ENCODE measurements at regions not wholly inside any gene's neighbourhood (a gene's known extent, or its start where the extent isn't known, plus 50 kb on each side); places are given as distances from the start of the nearest gene placed in this dataset.

- H3K36me3 ChIP-seq (ENCODE audit: control insufficient read depth, insufficient read depth, low read length), result no peaks in the 10 kb centered on the region
- peaks cover 3% of the 10 kb centered on the region for H3K27me3 ChIP-seq (ENCODE audit: control insufficient read depth, insufficient read depth, low read length)
- peaks cover 22% of the 10 kb centered on the region for H3K4me1 ChIP-seq (ENCODE audit: control insufficient read depth, insufficient read depth, low read length)
- DNase-seq, result peak in 1 of 2 donors; percentile 42
- no peak overlapping the region for H3K27ac ChIP-seq (ENCODE audit: low read length)
- H3K9me3 ChIP-seq (ENCODE audit: control insufficient read depth, low read depth, low read length), result peaks cover 5% of the 10 kb centered on the region
- H3K4me3 ChIP-seq (ENCODE audit: low read length), result no peak overlapping the region
- 38% methylated on average over 4 of the region's 17 CpGs for WGBS (ENCODE audit: insufficient coverage, low lambda C conversion rate)
Observed at GRCh38 chr6:1076531-1077459, 235.1 kb upstream of the FOXQ1 start.

GRCh38 chr6:1075880-1076279 lies 236.0 kb upstream of the FOXQ1 start:
- Histone ChIP-seq H3K4me1 (ENCODE audit: control insufficient read depth, insufficient read depth, low read length) (peaks cover 17% of the 10 kb centered on the region), H3K36me3 (ENCODE audit: control insufficient read depth, insufficient read depth, low read length) (no peaks in the 10 kb centered on the region), H3K9me3 (ENCODE audit: control insufficient read depth, low read depth, low read length) (peaks cover 5% of the 10 kb centered on the region), H3K4me3 (ENCODE audit: low read length) (no peak overlapping the region), H3K27me3 (ENCODE audit: control insufficient read depth, insufficient read depth, low read length) (peaks cover 3% of the 10 kb centered on the region), H3K27ac (ENCODE audit: low read length) (no peak overlapping the region)
- DNase-seq, result no peak
- 8% methylated on average over 2 of the region's 4 CpGs for WGBS (ENCODE audit: insufficient coverage, low lambda C conversion rate)

- no peak overlapping the region for H3K27ac ChIP-seq (ENCODE audit: low read length)
- peaks cover 12% of the 10 kb centered on the region for H3K4me1 ChIP-seq (ENCODE audit: control insufficient read depth, insufficient read depth, low read length)
- H3K4me3 ChIP-seq (ENCODE audit: low read length), result no peak overlapping the region
- H3K36me3 ChIP-seq (ENCODE audit: control insufficient read depth, insufficient read depth, low read length), result no peaks in the 10 kb centered on the region
- peaks cover 3% of the 10 kb centered on the region for H3K27me3 ChIP-seq (ENCODE audit: control insufficient read depth, insufficient read depth, low read length)
- WGBS (ENCODE audit: insufficient coverage, low lambda C conversion rate), result no CpG with 5 or more reads among the region's 4 CpGs
- H3K9me3 ChIP-seq (ENCODE audit: control insufficient read depth, low read depth, low read length), result peaks cover 2% of the 10 kb centered on the region
- peak in 1 of 2 donors; percentile 30 for DNase-seq
Observed at GRCh38 chr6:1075444-1075843, 236.5 kb upstream of the FOXQ1 start.

- no CpG with 5 or more reads among the region's 12 CpGs for WGBS (ENCODE audit: insufficient coverage, low lambda C conversion rate)
- peak in 1 of 2 donors; percentile 57 for DNase-seq
Observed at GRCh38 chr6:1070085-1070521, 241.8 kb upstream of the FOXQ1 start.

DNA sequence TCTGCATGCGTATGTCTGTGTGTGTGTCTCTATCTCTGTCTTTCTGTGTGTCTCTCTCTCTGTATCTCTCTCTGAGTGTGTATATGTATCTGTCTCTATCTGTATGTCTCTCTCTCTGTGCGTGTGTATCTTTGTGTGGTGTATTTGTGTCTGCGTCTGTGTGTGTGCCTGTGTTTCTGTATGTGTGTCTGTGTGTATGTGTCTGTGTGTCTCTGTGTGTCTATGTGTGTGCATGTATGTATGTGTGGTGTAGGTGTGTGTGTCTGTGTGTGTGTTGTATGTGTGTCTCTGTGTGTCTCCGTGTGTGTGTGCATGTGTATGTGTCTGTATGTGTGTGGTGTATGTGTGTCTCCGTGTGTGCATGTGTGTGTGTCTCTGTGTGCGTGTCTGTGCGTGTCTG lies 243.0 kb upstream of the FOXQ1 start:
- Histone ChIP-seq H3K9me3 (ENCODE audit: control insufficient read depth, low read depth, low read length) (no peaks in the 10 kb centered on the region), H3K36me3 (ENCODE audit: control insufficient read depth, insufficient read depth, low read length) (no peaks in the 10 kb centered on the region), H3K4me1 (ENCODE audit: control insufficient read depth, insufficient read depth, low read length) (peaks cover 9% of the 10 kb centered on the region), H3K27me3 (ENCODE audit: control insufficient read depth, insufficient read depth, low read length) (no peaks in the 10 kb centered on the region), H3K27ac (ENCODE audit: low read length) (no peak overlapping the region), H3K4me3 (ENCODE audit: low read length) (no peak overlapping the region)
- WGBS (ENCODE audit: insufficient coverage, low lambda C conversion rate), result no CpG with 5 or more reads among the region's 7 CpGs
- DNase-seq, result no peak

More at GRCh38 chr6:1070085-1070521, 241.8 kb upstream of the FOXQ1 start:
- H3K27me3 ChIP-seq (ENCODE audit: control insufficient read depth, insufficient read depth, low read length), result no peaks in the 10 kb centered on the region
- H3K36me3 ChIP-seq (ENCODE audit: control insufficient read depth, insufficient read depth, low read length), result no peaks in the 10 kb centered on the region
- H3K27ac ChIP-seq (ENCODE audit: low read length), result no peak overlapping the region
- H3K4me3 ChIP-seq (ENCODE audit: low read length), result no peak overlapping the region
- no peaks in the 10 kb centered on the region for H3K9me3 ChIP-seq (ENCODE audit: control insufficient read depth, low read depth, low read length)
- peaks cover 9% of the 10 kb centered on the region for H3K4me1 ChIP-seq (ENCODE audit: control insufficient read depth, insufficient read depth, low read length)

- WGBS (ENCODE audit: insufficient coverage, low lambda C conversion rate), result 33% methylated on average over 1 of the region's 7 CpGs
- peak in 1 of 2 donors; percentile 48 for DNase-seq
Observed at GRCh38 chr6:1068068-1068467, 243.8 kb upstream of the FOXQ1 start.

GRCh38 chr6:1067346-1067745 lies 244.6 kb upstream of the FOXQ1 start:
- Histone ChIP-seq H3K4me1 (ENCODE audit: control insufficient read depth, insufficient read depth, low read length) (peaks cover 9% of the 10 kb centered on the region), H3K27me3 (ENCODE audit: control insufficient read depth, insufficient read depth, low read length) (no peaks in the 10 kb centered on the region), H3K4me3 (ENCODE audit: low read length) (no peak overlapping the region), H3K36me3 (ENCODE audit: control insufficient read depth, insufficient read depth, low read length) (no peaks in the 10 kb centered on the region), H3K9me3 (ENCODE audit: control insufficient read depth, low read depth, low read length) (no peaks in the 10 kb centered on the region), H3K27ac (ENCODE audit: low read length) (no peak overlapping the region)
- WGBS (ENCODE audit: insufficient coverage, low lambda C conversion rate), result no CpG with 5 or more reads among the region's 3 CpGs
- no peak for DNase-seq

More at GRCh38 chr6:1068068-1068467, 243.8 kb upstream of the FOXQ1 start:
- Histone ChIP-seq H3K27ac (ENCODE audit: low read length) (no peak overlapping the region), H3K4me3 (ENCODE audit: low read length) (no peak overlapping the region), H3K27me3 (ENCODE audit: control insufficient read depth, insufficient read depth, low read length) (no peaks in the 10 kb centered on the region), H3K9me3 (ENCODE audit: control insufficient read depth, low read depth, low read length) (no peaks in the 10 kb centered on the region), H3K4me1 (ENCODE audit: control insufficient read depth, insufficient read depth, low read length) (peaks cover 9% of the 10 kb centered on the region), H3K36me3 (ENCODE audit: control insufficient read depth, insufficient read depth, low read length) (no peaks in the 10 kb centered on the region)

DNA sequence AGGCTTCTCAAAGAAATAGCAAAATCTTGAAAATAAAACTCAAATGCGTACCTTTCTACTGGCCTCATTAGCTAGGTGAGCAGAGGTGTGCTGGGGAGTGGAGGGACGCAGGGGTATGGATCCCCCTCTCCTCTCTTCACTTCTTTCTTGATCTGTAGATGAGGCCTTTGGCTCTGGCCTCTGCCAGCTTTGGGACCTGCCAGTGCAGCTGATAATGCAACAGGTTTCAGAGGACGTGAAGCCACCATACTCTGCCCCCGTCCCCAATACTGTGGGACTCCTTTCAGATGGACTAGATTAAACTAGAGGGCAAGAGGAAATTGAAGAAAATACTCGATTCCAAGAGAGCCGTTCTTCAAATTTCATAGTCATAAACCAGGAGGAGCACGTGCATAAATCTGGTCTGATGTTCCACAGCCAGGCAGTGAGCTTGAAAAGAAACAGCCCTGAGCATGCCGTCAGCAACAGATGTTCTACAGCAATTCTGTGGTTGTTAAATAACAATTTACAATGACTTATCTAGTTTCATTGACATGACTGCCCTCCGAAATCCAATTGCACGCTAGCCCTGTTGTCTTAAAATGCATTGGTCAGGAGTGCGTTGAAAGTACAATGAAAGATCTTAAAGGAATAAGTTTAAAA lies 245.3 kb upstream of the FOXQ1 start:
- Histone ChIP-seq H3K27ac (ENCODE audit: low read length) (no peak overlapping the region), H3K4me3 (ENCODE audit: low read length) (no peak overlapping the region), H3K4me1 (ENCODE audit: control insufficient read depth, insufficient read depth, low read length) (peaks cover 9% of the 10 kb centered on the region), H3K36me3 (ENCODE audit: control insufficient read depth, insufficient read depth, low read length) (no peaks in the 10 kb centered on the region), H3K9me3 (ENCODE audit: control insufficient read depth, low read depth, low read length) (no peaks in the 10 kb centered on the region), H3K27me3 (ENCODE audit: control insufficient read depth, insufficient read depth, low read length) (no peaks in the 10 kb centered on the region)
- WGBS (ENCODE audit: insufficient coverage, low lambda C conversion rate), result 82% methylated on average over 2 of the region's 11 CpGs
- DNase-seq, result no peak

GRCh38 chr6:1065986-1066385 lies 245.9 kb upstream of the FOXQ1 start:
- Histone ChIP-seq H3K9me3 (ENCODE audit: control insufficient read depth, low read depth, low read length) (no peaks in the 10 kb centered on the region), H3K4me3 (ENCODE audit: low read length) (no peak overlapping the region), H3K4me1 (ENCODE audit: control insufficient read depth, insufficient read depth, low read length) (peaks cover 9% of the 10 kb centered on the region), H3K27ac (ENCODE audit: low read length) (no peak overlapping the region), H3K27me3 (ENCODE audit: control insufficient read depth, insufficient read depth, low read length) (no peaks in the 10 kb centered on the region), H3K36me3 (ENCODE audit: control insufficient read depth, insufficient read depth, low read length) (no peaks in the 10 kb centered on the region)
- DNase-seq, result no peak
- WGBS (ENCODE audit: insufficient coverage, low lambda C conversion rate), result 54% methylated on average over 4 of the region's 8 CpGs

DNA sequence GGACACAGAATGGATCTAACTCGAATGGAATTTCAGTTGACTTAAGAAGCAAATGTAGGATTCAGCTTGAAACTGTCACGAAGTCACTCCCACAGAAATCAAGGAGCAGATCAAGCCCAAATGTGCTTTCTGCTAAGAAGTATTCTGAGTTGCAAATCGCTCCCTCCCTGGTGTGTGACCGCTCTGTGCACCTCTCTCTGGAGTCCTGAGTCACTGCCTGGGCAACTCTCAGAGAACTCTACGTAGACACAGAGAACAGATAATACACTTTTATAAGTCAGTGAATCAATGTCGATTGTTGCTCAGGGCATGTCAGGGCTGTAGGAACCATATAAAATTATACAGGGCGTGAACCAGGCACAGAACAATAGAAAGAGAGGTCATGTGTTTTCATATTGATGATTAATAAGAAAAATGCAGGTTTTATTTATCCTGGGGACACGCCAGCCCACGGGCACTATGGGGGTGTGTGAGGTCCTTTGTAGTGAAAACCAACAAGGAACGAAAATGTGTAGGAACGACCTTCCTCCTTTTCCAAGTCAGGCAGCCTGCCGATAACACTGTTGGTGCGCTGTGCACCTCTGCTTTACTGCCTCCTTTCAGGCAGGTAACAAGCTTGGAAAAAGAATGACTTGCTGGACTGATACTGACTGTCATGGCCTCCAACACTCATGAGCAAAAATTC lies 248.1 kb upstream of the FOXQ1 start:
- no peak overlapping the region for H3K27ac ChIP-seq (ENCODE audit: low read length)
- H3K4me3 ChIP-seq (ENCODE audit: low read length), result no peak overlapping the region
- H3K4me1 ChIP-seq (ENCODE audit: control insufficient read depth, insufficient read depth, low read length), result no peaks in the 10 kb centered on the region
- DNase-seq, result no peak
- 100% methylated on average over 1 of the region's 13 CpGs for WGBS (ENCODE audit: insufficient coverage, low lambda C conversion rate)
- no peaks in the 10 kb centered on the region for H3K27me3 ChIP-seq (ENCODE audit: control insufficient read depth, insufficient read depth, low read length)
- no peaks in the 10 kb centered on the region for H3K36me3 ChIP-seq (ENCODE audit: control insufficient read depth, insufficient read depth, low read length)
- H3K9me3 ChIP-seq (ENCODE audit: control insufficient read depth, low read depth, low read length), result no peaks in the 10 kb centered on the region
